Stimulated activated CD4-positive, alpha-beta T cell treated with anti-CD3 and anti-CD28 coated beads, Interleukin-4, amount 100 ng/mL, for 48 hours (primary cell): ENCODE measurements at regions not wholly inside any gene's neighbourhood (a gene's known extent, or its start where the extent isn't known, plus 50 kb on each side); places are given as distances from the start of the nearest gene placed in this dataset.
"Not testable (repeated sequence)": the region's sequence is repeated elsewhere in the genome, so short reads cannot be mapped to it uniquely, and the experiment has no call there.

Experiments
- DNase-seq, 2 donors: peaks; one replicate each; pipeline ENCODE4 v3.0.0-alpha.2; 2020; ENCODE audit warnings: low read depth in 2 of 2

GRCh38 chr4:160347197-160347596 lies 1244.3 kb downstream of the RAPGEF2 start:
- DNase-seq = no peak

- no peak for DNase-seq
These were observed 1248.1 kb downstream of the RAPGEF2 start for GRCh38 chr4:160350944-160351343.

GRCh38 chr4:160352637-160353036 lies 1249.8 kb downstream of the RAPGEF2 start:
- DNase-seq = no peak

- DNase-seq = no peak
These were observed 1250.7 kb downstream of the RAPGEF2 start for GRCh38 chr4:160353548-160353947.

- no peak for DNase-seq
These were observed 1259.6 kb downstream of the RAPGEF2 start for GRCh38 chr4:160362478-160362877.

GRCh38 chr4:160364217-160364616 lies 1261.3 kb downstream of the RAPGEF2 start:
- DNase-seq = no peak

- not testable (repeated sequence) for DNase-seq
These were observed 1261.8 kb downstream of the RAPGEF2 start for GRCh38 chr4:160364665-160365064.

- DNase-seq = not testable (repeated sequence)
These were observed 1262.5 kb downstream of the RAPGEF2 start for GRCh38 chr4:160365383-160365782.

- DNase-seq = no peak
These were observed 1267.2 kb downstream of the RAPGEF2 start for GRCh38 chr4:160370046-160370445.

GRCh38 chr4:160371446-160371845 lies 1268.6 kb downstream of the RAPGEF2 start:
- no peak for DNase-seq

- DNase-seq = no peak
These were observed 1269.5 kb downstream of the RAPGEF2 start for GRCh38 chr4:160372390-160372789.

- no peak for DNase-seq
These were observed 1271.0 kb downstream of the RAPGEF2 start for GRCh38 chr4:160373911-160374310.

GRCh38 chr4:160375772-160376452 lies 1273.0 kb downstream of the RAPGEF2 start:
- DNase-seq = no peak

GRCh38 chr4:160386846-160387245 lies 1284.0 kb downstream of the RAPGEF2 start:
- DNase-seq = no peak

- no peak for DNase-seq
These were observed 1296.9 kb downstream of the RAPGEF2 start for GRCh38 chr4:160399826-160400225.

- no peak for DNase-seq
These were observed 1300.2 kb downstream of the RAPGEF2 start for GRCh38 chr4:160403081-160403480.

- no peak for DNase-seq
These were observed 1303.5 kb downstream of the RAPGEF2 start for GRCh38 chr4:160406263-160406825.

GRCh38 chr4:160414496-160414895 lies 1311.6 kb downstream of the RAPGEF2 start:
- DNase-seq = no peak

- no peak for DNase-seq
These were observed 1321.1 kb downstream of the RAPGEF2 start for GRCh38 chr4:160423879-160424451.

- DNase-seq = no peak
These were observed 1323.4 kb downstream of the RAPGEF2 start for GRCh38 chr4:160426233-160426632.

- no peak for DNase-seq
These were observed 1348.0 kb downstream of the RAPGEF2 start for GRCh38 chr4:160450876-160451275.

GRCh38 chr4:160481696-160482690 lies 1379.1 kb downstream of the RAPGEF2 start:
- DNase-seq = not testable (repeated sequence)
